Upper lobe of right lung (tissue), 1 donor: ENCODE measurements at regions not wholly inside any gene's neighbourhood (a gene's known extent, or its start where the extent isn't known, plus 50 kb on each side); places are given as distances from the start of the nearest gene placed in this dataset.
A peak's percentile ranks its signal among the peaks of the same experiment; 100 is the strongest.
"Not testable (repeated sequence)": the region's sequence is repeated elsewhere in the genome, so short reads cannot be mapped to it uniquely, and the experiment has no call there.

ENCODE experiments used
- ATAC-seq: fragments of 200-7000 bp; cut with Tn5 transposase; one replicate; pipeline ENCODE4 v1.9.1; 2020; ENCODE audit warnings: mild to moderate bottlenecking, moderate library complexity
- DNase-seq: peaks from one replicate; pipeline ENCODE4 v3.0.0-alpha.2; 2020
- H3K27ac ChIP-seq: fragments of 200-600 bp; one replicate; pipeline ENCODE4 v1.8.0; 2022
- H3K27me3 ChIP-seq: fragments of 200-600 bp; one replicate; pipeline ENCODE4 v1.8.0; 2022; ENCODE audit warnings: mild to moderate bottlenecking
- H3K36me3 ChIP-seq: fragments of 200-600 bp; one replicate; pipeline ENCODE4 v1.8.0; 2022
- H3K4me1 ChIP-seq: fragments of 200-600 bp; one replicate; pipeline ENCODE4 v1.8.0; 2022
- H3K4me3 ChIP-seq: fragments of 200-600 bp; one replicate; pipeline ENCODE4 v1.8.0; 2022; ENCODE audit warnings: mild to moderate bottlenecking
- H3K9me3 ChIP-seq: fragments of 200-600 bp; one replicate; pipeline ENCODE4 v1.8.0; 2022
- CTCF ChIP-seq: fragments of 200-600 bp; IDR thresholded peaks from one replicate; pipeline ENCODE4 v1.8.0; 2022; ENCODE audit warnings: antibody characterized with exemption
- intact Hi-C: fragments of 100-400 bp; cut with DNase I; formaldehyde crosslinking; loops from one replicate; pipeline ENCODE4 v1.11.0; 2022
- donor health status: DM: no; HTN: yes; CAD: no; lungs with severe emphysema.

- TF ChIP-seq CTCF: no peak
- H3K9me3 ChIP-seq: no peaks in the 10 kb centered on the region
- H3K36me3 ChIP-seq: no peaks in the 10 kb centered on the region
- DNase-seq: no peak
- peaks cover 9% of the 10 kb centered on the region for H3K4me1 ChIP-seq
- intact Hi-C loops: no loop called here
- ATAC-seq: no peak
- no peak overlapping the region for H3K27ac ChIP-seq
- H3K27me3 ChIP-seq: no peaks in the 10 kb centered on the region
- H3K4me3 ChIP-seq: no peak overlapping the region
Observed at GRCh38 chr2:195572895-195573683, 83.9 kb upstream of the SLC39A10 start.

- no peaks in the 10 kb centered on the region for H3K9me3 ChIP-seq
- ATAC-seq (no peak), DNase-seq (no peak)
- no peaks in the 10 kb centered on the region for H3K27me3 ChIP-seq
- no peak overlapping the region for H3K27ac ChIP-seq
- H3K36me3 ChIP-seq: no peaks in the 10 kb centered on the region
- H3K4me1 ChIP-seq: peaks cover 7% of the 10 kb centered on the region
- H3K4me3 ChIP-seq: no peak overlapping the region
- TF ChIP-seq CTCF: no peak
- intact Hi-C loops: no loop called here
Observed at GRCh38 chr2:195570329-195570728, 86.7 kb upstream of the SLC39A10 start.

GRCh38 chr2:195569255-195569654 lies 87.8 kb upstream of the SLC39A10 start:
- no peak for DNase-seq
- no peak overlapping the region for H3K27ac ChIP-seq
- ATAC-seq: no peak
- intact Hi-C loops: no loop called here
- no peak for TF ChIP-seq CTCF
- no peaks in the 10 kb centered on the region for H3K27me3 ChIP-seq
- H3K4me1 ChIP-seq: peaks cover 7% of the 10 kb centered on the region
- H3K4me3 ChIP-seq: no peak overlapping the region
- no peaks in the 10 kb centered on the region for H3K36me3 ChIP-seq
- H3K9me3 ChIP-seq: no peaks in the 10 kb centered on the region

- peaks cover 33% of the 10 kb centered on the region for H3K4me1 ChIP-seq
- H3K27ac ChIP-seq, H3K36me3 ChIP-seq, H3K9me3 ChIP-seq, DNase-seq, H3K27me3 ChIP-seq, ATAC-seq, H3K4me3 ChIP-seq, intact Hi-C loops: not testable (repeated sequence)
Observed at GRCh38 chr2:195564625-195565135, 92.3 kb upstream of the SLC39A10 start.

- ATAC-seq: no peak
- no peak for TF ChIP-seq CTCF
- peak overlapping the region; percentile 44 for H3K27ac ChIP-seq
- H3K4me3 ChIP-seq: no peak overlapping the region
- no peaks in the 10 kb centered on the region for H3K27me3 ChIP-seq
- intact Hi-C loops: no loop called here
- peaks cover 39% of the 10 kb centered on the region for H3K4me1 ChIP-seq
- no peaks in the 10 kb centered on the region for H3K9me3 ChIP-seq
- no peak for DNase-seq
- no peaks in the 10 kb centered on the region for H3K36me3 ChIP-seq
Observed at GRCh38 chr2:195563857-195564512, 93.0 kb upstream of the SLC39A10 start.
